ENCODE measurements at regions not wholly inside any gene's neighbourhood (a gene's known extent, or its start where the extent isn't known, plus 50 kb on each side); places are given as distances from the start of the nearest gene placed in this dataset.
"Not testable (repeated sequence)": the region's sequence is repeated elsewhere in the genome, so short reads cannot be mapped to it uniquely, and the experiment has no call there.

- DNase-seq: no peak
These were observed 870.6 kb upstream of the LRRC4C start for GRCh38 chr11:42329929-42330565.

DNA sequence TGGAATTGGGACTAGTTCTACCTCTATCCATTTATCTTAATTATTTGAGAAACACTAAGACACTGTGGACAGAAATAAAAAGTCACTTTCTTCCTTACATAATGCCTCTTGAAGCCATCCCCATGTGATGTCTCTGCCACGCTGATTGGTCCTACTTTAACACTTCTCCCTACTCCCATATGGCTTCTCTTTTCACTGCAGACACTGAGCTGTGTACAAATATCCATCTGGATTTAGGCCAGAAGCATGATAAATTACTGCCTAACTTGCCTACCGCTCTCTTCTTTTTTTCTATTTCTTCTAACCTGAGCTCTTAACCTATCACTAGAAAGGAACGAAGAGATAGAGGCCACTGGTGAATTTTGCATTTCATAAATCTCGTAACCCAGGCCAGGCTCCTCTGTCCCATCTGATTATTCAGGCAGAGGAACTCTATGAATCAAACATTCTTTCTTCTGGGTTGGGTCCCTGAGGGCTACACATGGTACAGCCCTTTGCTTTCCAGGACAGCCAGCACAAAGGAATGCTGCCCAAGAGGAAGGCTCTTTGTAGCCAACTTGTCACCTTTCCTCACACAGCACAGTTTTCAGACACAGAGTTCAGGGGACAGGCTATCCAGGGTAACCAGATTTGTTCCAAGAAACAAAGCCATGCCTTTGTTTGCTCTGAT, 878.5 kb upstream of the LRRC4C start:
- no peak for DNase-seq

GRCh38 chr11:42344204-42344792, 884.8 kb upstream of the LRRC4C start:
- DNase-seq: no peak

DNA sequence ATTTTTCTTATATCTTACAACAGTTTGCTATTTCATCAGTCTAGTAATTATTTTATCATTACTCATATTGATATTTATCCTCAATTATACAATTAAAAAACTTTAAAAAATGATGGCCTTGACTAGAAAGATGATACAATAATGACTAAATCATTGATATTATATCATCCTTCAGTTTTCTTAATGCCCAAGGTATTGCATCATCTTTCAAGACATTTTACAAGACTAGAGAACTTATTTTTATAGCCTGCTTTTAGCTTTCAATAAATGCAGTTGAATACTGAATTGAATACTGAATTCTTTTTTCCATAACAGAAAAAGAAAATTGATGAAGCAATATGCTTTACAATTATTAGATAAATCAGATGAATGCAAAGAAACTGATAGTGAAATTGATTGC, 886.5 kb upstream of the LRRC4C start:
- no peak for DNase-seq

DNA sequence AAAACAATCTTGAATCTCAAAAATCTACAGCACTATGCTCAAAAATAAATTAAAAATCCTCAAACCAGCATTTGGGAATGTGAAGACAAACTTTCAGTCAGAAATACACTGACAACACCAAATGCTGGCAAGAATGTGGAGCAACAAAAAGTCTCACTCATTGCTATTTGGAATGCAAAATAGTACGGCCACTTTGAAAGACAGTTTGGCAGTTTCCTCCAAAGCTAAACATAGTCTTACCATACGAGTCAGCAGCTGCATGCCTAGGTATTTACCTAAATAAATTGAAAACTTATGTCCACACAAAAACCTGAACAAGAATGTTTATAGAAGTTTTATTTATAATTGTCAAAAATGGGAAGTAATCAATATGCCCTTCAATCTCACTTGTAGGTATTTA, 904.2 kb upstream of the LRRC4C start:
- no peak for DNase-seq

GRCh38 chr11:42390116-42390515, 921.7 kb upstream of the API5 start:
- no peak for DNase-seq

GRCh38 chr11:42397483-42397882, 914.3 kb upstream of the API5 start:
- no peak for DNase-seq

DNA sequence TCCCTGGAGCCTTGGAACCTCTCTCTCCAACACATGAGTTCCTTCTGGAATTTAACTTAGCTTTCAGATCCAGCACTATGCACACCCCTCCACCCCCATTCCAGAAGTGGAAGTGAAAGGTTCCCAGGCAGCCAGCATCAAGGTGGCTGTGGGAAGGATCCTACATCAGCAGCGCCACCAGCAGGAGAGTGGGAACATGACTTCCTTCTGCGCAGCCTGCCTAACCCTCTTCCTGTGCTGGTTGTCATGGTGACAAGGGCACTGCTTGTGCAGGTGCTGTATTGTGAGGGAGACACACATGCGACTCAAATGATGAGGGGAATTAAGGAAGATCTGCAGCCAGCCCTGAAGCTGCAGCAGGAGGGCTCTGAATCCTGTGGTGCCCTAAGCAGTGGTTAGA, 904.5 kb upstream of the API5 start:
- DNase-seq: no peak

DNA sequence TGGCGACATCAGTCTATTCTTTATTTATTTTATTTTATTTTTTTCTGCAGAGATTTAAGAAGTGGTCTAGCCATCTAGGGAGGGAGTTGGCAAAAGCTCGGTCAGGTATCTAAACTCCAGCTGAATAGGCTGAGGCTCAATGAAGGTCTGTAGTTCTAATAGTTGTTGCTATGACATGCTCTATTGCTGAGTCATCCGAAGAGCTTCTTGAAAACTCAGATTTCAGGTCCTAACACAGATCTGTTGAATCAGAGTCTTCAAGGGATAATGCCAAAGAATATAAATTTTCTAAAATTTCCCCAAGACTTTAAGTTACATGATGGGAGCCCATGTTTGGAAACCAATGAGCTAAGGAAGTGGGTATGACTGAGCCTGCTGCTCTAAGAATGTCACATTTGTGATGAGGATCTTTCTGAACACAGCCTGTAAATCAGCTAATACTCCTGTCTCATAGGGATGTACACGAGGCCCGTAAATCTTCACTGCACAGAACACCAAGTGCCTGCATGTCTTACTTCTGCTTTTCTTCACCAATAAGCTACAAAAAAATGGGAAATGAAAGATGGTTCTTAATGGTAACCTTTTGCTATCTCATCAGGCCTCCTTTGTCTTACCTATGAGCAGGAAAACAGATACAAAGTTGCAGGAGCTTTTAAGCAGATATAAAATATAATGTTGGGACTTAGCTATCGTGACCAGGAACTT, 901.4 kb upstream of the API5 start:
- DNase-seq: no peak

GRCh38 chr11:42412590-42412989, 899.2 kb upstream of the API5 start:
- no peak for DNase-seq

GRCh38 chr11:42417691-42418090, 894.1 kb upstream of the API5 start:
- no peak for DNase-seq

- DNase-seq: no peak
These were observed 889.7 kb upstream of the API5 start for GRCh38 chr11:42422090-42422489.

GRCh38 chr11:42434911-42435310, 876.9 kb upstream of the API5 start:
- not testable (repeated sequence) for DNase-seq

- DNase-seq: no peak
These were observed 867.4 kb upstream of the API5 start for GRCh38 chr11:42444406-42444805.

DNA sequence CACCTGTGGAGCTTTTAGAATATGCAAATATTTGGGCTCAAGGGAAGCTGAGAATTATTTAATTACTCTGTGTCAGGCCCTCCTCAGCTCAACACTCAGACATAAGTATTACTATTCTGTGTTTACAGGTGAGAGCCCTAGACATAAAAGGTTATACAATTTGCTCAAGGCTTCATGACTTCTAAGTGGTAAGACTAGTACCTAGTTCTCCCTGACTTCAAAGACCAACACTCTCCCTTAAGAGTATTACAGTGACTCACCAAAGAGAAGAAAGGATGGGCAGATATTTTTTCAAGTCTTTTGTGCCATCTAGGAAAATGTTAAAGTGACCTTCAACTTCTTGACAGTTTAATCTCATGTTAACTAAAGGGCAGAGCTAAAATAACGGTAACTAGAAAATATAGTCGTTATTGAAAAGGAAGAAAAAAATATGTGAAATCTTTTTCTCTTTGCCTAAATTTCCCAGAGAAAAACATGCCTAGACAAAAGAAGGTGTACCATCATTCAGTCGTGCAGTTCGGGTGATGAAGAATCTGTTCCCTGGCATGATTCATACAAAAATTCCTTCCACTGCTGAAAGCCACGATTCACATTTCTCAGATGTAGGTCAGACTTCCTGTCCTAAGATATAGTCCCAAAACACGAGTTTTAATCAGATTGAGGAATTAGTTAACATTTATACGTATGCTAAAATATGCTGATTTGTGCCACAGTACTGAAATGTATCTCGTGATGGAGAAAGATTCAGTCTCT, 849.1 kb upstream of the API5 start:
- no peak for DNase-seq

DNA sequence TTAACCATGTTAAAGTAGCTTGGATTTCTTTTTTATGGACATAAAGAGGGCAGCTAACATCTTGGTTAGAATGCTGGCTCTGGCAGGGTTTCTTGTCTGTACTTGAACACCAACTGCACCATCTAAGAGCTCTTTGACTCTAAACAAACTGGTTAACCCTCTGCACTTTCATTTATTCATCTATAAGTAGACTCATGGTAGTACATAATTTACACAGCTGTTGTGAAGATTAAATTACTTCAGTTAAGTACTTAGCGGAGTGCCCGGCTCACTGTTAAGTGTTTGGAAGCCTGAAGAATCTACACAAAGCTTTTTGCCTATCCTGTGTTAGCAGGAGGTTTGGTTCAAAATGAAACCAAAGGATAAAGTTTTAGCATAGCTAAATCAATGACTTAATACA, 846.2 kb upstream of the API5 start:
- no peak for DNase-seq

DNA sequence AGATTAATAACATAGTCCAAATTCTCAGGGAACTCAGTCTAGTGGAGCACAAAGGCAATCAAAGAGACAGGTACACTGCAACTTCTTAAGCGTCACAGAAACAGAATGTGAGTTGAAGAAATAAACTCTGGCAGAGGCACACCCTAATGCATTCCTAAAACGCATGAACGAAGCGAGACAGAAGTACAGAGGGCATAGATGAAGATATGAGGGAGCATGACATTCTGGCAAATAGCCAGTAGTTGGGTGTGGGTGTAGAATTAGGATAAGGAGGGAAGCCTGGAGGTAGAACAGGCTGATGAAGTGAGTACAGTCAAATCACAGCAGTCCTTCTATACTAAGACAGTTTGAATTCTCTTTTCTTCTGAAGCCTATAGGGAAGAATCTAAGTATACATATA, 838.7 kb upstream of the API5 start:
- DNase-seq: no peak

GRCh38 chr11:42482822-42483221, 829.0 kb upstream of the API5 start:
- no peak for DNase-seq

DNA sequence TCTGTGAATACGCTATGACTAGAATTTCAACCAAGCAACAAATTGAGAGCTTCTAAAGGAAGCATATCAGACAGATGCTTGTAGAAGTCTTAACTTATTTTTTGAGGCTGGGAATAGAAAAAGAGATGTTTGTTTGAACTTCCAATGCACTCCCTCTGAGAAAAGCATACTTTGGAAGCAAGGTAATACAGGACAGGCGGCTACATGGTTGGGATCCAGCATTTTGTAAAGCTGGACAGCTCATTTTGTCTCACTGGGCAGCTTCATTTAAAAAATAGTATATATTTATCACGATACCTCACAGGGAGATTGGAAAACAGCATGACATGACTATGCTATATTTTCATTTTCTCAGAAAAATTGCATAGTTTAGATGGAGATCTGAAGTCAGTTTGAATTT, 821.3 kb upstream of the API5 start:
- DNase-seq: no peak

DNA sequence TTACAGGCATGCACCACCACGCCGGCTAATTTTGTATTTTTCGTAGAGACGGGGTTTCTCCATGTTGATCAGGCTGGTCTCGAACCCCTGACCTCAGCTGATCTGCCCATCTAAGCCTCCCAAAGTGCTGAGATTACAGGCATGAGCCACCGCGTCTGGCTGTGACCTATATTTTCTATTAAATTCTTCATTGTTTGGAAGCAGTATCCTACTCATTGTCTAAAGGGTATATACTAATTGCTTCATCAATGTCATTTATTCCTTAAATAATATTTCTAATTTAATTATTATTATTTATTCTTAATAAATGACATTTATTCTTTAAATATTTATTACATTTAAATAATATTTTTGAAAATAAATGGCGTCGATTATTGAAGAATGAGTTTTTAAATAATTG, 817.3 kb upstream of the API5 start:
- DNase-seq: no peak

- DNase-seq: no peak
These were observed 812.8 kb upstream of the API5 start for GRCh38 chr11:42498971-42499370.

GRCh38 chr11:42502151-42502550, 809.6 kb upstream of the API5 start:
- DNase-seq: no peak

DNA sequence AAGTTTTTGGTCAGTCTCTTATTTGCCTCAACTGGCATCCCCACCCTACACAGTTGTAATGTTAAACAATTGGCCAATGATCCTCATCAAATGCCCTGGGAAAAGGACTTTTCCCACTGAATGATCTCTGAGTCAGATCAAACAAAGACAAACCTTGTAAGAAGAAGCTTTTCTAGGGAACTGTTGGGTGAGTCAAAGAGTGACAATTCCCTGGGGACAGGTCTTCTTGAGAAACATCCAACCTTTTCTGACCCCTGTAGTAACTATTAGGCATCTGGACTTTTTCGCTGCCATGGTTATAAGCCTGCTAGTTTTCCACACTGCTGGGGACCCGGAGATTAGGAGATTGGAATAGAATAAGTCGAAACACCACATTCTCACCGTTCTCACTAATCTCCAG, 789.8 kb upstream of the API5 start:
- no peak for DNase-seq

All from NCI-H1694 treated with DMSO at 0.1 percent for 48 hours (cell line).